ENCODE measurements at regions not wholly inside any gene's neighbourhood (a gene's known extent, or its start where the extent isn't known, plus 50 kb on each side); places are given as distances from the start of the nearest gene placed in this dataset.

DNA sequence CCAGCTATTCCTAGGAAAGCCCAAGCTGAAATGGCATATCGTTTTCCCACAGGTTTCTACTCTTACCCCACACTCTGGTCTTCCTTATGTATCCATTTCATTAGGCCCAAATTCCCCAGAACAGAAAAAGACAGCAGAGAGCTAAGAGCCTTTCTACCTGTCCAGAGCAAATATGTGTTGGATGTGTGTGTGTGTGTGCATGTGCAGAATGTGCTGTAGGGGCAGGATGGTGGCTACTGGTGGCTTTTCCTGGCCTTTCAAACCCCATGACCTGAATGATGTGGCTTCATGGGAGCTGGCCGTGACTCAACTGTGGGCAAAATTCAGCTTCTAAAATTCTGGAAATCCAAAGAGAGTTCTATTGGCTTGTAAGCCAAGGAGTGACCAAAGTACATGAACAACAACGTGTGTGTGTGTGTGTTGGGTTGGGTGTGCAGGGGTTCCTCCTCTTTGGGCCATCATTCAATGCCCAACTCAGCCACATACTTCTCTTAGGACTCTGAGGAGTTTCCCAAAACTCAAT is 421.4 kb upstream of the CADM1 start:
- no peak for DNase-seq (ENCODE audit: extremely low spot score)
- CTCF ChIA-PET: interaction anchor here (1.2 to 7.7 kb wide), 5 partner anchors 13 to 65 kb away, joined by 4 to 81 read pairs (median 5); no protein-coding TSS in a partner anchor
- TF ChIP-seq, protein P1, sequence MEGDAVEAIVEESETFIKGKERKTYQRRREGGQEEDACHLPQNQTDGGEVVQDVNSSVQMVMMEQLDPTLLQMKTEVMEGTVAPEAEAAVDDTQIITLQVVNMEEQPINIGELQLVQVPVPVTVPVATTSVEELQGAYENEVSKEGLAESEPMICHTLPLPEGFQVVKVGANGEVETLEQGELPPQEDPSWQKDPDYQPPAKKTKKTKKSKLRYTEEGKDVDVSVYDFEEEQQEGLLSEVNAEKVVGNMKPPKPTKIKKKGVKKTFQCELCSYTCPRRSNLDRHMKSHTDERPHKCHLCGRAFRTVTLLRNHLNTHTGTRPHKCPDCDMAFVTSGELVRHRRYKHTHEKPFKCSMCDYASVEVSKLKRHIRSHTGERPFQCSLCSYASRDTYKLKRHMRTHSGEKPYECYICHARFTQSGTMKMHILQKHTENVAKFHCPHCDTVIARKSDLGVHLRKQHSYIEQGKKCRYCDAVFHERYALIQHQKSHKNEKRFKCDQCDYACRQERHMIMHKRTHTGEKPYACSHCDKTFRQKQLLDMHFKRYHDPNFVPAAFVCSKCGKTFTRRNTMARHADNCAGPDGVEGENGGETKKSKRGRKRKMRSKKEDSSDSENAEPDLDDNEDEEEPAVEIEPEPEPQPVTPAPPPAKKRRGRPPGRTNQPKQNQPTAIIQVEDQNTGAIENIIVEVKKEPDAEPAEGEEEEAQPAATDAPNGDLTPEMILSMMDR (IDR thresholded peaks at IDR 0.05; ENCODE audit: control extremely low read depth, extremely low read depth, low read depth, missing control alignments): no peak
- POLR2A ChIA-PET: interaction anchor here (0.7 to 1.0 kb wide), 4 partner anchors 14 to 56 kb away, joined by 3 to 6 read pairs (median 3); no protein-coding TSS in a partner anchor

DNA sequence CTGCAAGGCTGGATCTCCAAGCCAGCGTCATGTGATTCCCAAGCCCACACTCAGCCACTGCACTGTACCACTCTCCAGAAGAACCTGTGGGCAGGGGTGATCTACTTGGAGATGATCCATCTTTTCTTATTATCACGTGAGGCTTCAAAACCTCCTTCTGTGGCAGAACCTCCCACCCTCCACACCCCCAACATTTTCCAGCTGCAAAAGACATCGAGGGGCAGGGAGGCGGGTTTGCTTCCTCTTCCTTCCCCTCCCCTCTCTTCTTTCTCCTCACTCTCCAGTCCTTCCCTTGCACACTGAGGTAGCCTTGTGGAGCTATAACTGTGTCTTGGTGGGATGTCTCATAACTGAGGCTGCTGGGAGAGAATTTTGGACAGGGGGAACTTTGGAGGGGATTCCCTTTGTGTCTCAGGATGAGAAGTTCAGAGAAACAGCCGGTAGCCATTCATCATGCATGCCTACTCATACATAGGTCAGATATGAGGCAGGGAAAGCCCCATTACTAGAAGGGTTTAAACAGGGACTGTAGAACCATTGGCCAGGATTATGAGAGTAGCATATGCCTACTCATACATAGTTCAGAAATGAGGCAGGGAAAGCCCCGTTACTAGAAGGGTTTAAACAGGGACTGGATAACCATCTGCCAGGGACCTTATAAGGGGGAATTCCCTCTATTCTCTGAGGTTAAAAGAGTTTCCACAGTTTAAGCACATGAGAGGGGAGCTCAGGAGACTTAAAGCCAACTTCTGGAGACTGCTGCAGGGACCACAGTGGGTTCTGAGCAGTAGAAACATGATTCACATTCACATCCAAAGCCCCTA is 420.7 kb upstream of the CADM1 start:
- ChIA-PET CTCF (interaction anchor here (1.0 to 7.7 kb wide), 7 partner anchors 10 to 65 kb away, joined by 3 to 81 read pairs (median 5); no protein-coding TSS in a partner anchor), POLR2A (interaction anchor here (0.7 to 1.0 kb wide), 4 partner anchors 15 to 55 kb away, joined by 3 to 6 read pairs (median 3); no protein-coding TSS in a partner anchor)
- TF ChIP-seq, protein P1 (IDR thresholded peaks at IDR 0.05; ENCODE audit: control extremely low read depth, extremely low read depth, low read depth, missing control alignments): no peak
- peak; percentile 66 for DNase-seq (ENCODE audit: extremely low spot score)

DNA sequence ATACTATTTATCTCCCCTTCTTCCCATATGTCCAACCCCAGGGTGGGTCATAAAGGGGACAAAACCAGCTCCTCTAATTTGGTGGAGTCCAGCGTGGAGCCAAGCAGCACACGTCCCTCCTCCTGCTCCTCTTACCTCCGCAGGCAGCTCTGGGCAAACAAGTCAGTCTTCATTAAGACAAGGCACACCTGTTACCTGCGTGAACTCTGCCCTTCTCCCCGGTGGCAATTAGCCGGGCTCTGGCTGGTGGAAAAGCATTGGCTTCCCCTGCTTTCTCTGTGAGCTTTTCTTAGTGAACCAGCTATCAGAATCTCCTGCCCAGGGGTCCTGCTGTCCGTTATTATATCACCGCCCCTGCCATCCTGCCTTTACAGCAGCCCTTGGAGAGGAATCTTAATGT is 418.7 kb upstream of the CADM1 start:
- DNase-seq (ENCODE audit: extremely low spot score): no peak
- ChIA-PET POLR2A (no interaction called here), CTCF (interaction anchor here (0.9 to 1.5 kb wide), 2 partner anchors 15 to 16 kb away, joined by 3 read pairs; no protein-coding TSS in a partner anchor)
- TF ChIP-seq, protein P1 (IDR thresholded peaks at IDR 0.05; ENCODE audit: control extremely low read depth, extremely low read depth, low read depth, missing control alignments): no peak

DNA sequence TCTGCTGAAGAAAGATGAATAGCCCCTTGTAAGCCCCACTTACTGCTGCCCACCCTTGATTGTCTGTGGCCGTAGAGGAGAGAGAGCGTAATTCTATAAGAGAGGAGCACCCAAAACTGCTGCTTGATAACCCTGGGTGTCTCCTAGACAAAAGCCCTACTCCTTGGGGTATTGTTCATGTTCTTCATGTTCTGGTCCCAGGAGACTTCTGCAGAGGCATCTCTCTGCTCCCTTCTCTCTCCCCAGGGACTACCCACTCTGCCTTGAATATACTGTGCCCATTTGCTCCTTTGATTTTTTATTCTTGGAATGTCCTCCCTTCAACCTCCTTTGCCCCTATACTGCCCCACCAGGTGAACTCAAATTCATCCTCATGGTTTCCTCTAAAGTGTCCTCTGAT is 417.8 kb upstream of the CADM1 start:
- CTCF ChIA-PET: interaction anchor here (1.6 to 1.8 kb wide), 2 partner anchors 8 to 36 kb away, joined by 3 to 7 read pairs; no protein-coding TSS in a partner anchor
- no peak for DNase-seq (ENCODE audit: extremely low spot score)
- TF ChIP-seq, protein P1 (IDR thresholded peaks at IDR 0.05; ENCODE audit: control extremely low read depth, extremely low read depth, low read depth, missing control alignments): no peak
- POLR2A ChIA-PET: interaction anchor here (0.9 to 1.4 kb wide), 2 partner anchors 8 to 53 kb away, joined by 3 to 4 read pairs; no protein-coding TSS in a partner anchor

DNA sequence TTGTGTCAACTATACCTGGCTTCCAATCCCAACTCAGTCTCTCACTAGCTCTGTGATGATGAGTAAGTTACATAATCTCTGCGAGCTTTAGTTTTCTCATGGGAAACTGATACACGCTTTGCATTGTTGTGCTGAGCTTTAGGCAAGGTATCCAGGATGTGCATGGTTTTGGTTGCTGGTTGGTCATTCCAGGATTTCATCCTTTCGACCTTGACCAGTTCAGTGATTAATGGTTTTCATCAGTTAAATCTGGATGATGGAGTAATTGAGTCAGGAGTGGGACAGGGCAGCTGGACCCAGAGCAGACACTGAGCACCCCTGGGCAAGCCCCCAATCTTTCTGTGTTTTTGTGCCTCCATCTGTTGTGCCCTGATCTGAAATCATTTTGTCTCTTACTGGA is 417.3 kb upstream of the CADM1 start:
- ChIA-PET CTCF (interaction anchor here (1.6 to 1.8 kb wide), 2 partner anchors 8 to 36 kb away, joined by 3 to 7 read pairs; no protein-coding TSS in a partner anchor), POLR2A (interaction anchor here (0.9 to 1.4 kb wide), 2 partner anchors 8 to 52 kb away, joined by 3 to 4 read pairs; no protein-coding TSS in a partner anchor)
- DNase-seq (ENCODE audit: extremely low spot score): no peak
- TF ChIP-seq, protein P1 (IDR thresholded peaks at IDR 0.05; ENCODE audit: control extremely low read depth, extremely low read depth, low read depth, missing control alignments): no peak

DNA sequence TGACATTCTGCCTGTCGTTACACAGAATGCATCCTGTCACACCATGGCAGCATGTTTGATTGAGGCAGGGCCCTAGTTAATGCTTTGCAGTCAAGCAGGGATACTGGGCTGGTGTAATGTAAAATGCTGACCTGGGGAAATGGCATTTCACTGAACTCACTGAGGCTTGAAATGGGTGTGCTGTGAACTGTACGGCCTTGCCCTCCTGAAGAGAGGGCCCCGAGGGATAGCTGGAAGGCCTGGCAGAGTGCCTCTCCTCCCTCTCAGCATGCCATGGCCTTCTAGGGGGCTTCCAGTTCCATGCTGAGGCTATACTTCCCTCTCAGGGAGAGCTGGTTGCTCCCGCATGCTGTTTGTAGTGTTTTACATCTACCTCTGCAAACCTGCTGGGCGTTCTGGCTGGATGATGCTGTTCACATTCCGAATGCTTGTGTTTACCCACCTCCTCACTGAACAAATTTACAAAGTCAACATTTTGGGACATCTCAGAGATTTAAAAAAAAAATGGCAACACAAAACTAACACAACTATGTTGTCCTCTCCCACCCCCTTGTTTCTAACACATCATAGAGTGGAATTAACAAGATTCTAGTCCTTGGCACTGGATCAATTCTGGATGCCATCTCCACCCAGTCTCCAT is 416.7 kb upstream of the CADM1 start:
- CTCF ChIA-PET: interaction anchor here (1.6 to 2.3 kb wide), 3 partner anchors 9 to 52 kb away, joined by 3 to 11 read pairs (median 7); no protein-coding TSS in a partner anchor
- no peak for DNase-seq (ENCODE audit: extremely low spot score)
- TF ChIP-seq, protein P1 (IDR thresholded peaks at IDR 0.05; ENCODE audit: control extremely low read depth, extremely low read depth, low read depth, missing control alignments): no peak
- POLR2A ChIA-PET: interaction anchor here (0.6 to 1.4 kb wide), 3 partner anchors 9 to 174 kb away, joined by 3 to 5 read pairs (median 4); no protein-coding TSS in a partner anchor

All from GM10248 (cell line).